Fibroblast of the aortic adventitia (primary cell): ENCODE measurements at regions not wholly inside any gene's neighbourhood (a gene's known extent, or its start where the extent isn't known, plus 50 kb on each side); places are given as distances from the start of the nearest gene placed in this dataset.
A peak's percentile ranks its signal among the peaks of the same experiment; 100 is the strongest.

Source experiments
- DNase-seq: peaks from one replicate; pipeline ENCODE4 v3.0.0-alpha.2; 2010; ENCODE audit warnings: low read depth
- H3K4me3 ChIP-seq: 2 replicates; pipeline ENCODE4 v1.5.1; 2011; ENCODE audit warnings: low read depth, mild to moderate bottlenecking, control low read depth, low read length, moderate library complexity
- CTCF ChIP-seq: IDR thresholded peaks from 2 replicates; pipeline ENCODE4 v1.5.1; 2011; ENCODE audit warnings: mild to moderate bottlenecking, low read length, control low read depth, inconsistent platforms; ENCODE audit not compliant: insufficient read depth

GRCh38 chr7:22651534-22652243 is 75.3 kb upstream of the IL6 start:
- peak; percentile 77 for DNase-seq
- no peak for TF ChIP-seq CTCF
- H3K4me3 ChIP-seq = no peak overlapping the region

- no peak for TF ChIP-seq CTCF
- no peak overlapping the region for H3K4me3 ChIP-seq
- peak; percentile 66 for DNase-seq
Observed at GRCh38 chr7:22651036-22651435, 76.0 kb upstream of the IL6 start.

- no peak for DNase-seq
- TF ChIP-seq CTCF = no peak
Observed at GRCh38 chr7:22649686-22650085, 77.3 kb upstream of the IL6 start.

GRCh38 chr7:22647451-22648257 is 79.3 kb upstream of the IL6 start:
- peak; percentile 99 for DNase-seq
- H3K4me3 ChIP-seq = no peak overlapping the region
- TF ChIP-seq CTCF = no peak

More at GRCh38 chr7:22649686-22650085, 77.3 kb upstream of the IL6 start:
- no peak overlapping the region for H3K4me3 ChIP-seq

GRCh38 chr7:22645418-22646181 is 81.4 kb upstream of the IL6 start:
- no peak overlapping the region for H3K4me3 ChIP-seq

More at GRCh38 chr7:22645418-22646181, 81.4 kb upstream of the IL6 start:
- no peak for DNase-seq
- no peak for TF ChIP-seq CTCF
